PC-3 (cell line): ENCODE measurements at regions not wholly inside any gene's neighbourhood (a gene's known extent, or its start where the extent isn't known, plus 50 kb on each side); places are given as distances from the start of the nearest gene placed in this dataset.

ENCODE experiments used
- EZH2 ChIP-seq: fragments of 300-600 bp; sonication (generic); IDR thresholded peaks from one replicate; pipeline ENCODE4 v1.6.1; 2017; ENCODE audit warnings: antibody characterized with exemption, mild to moderate bottlenecking, low read length; ENCODE audit not compliant: unreplicated experiment
- TF ChIP-seq, protein P1 (sequence below): fragments of 300-600 bp; sonication (generic); conservative IDR thresholded peaks from 2 replicates; pipeline ENCODE4 v1.5.1; 2017; ENCODE audit warnings: antibody characterized with exemption, low read depth, mild to moderate bottlenecking, low read length

DNA sequence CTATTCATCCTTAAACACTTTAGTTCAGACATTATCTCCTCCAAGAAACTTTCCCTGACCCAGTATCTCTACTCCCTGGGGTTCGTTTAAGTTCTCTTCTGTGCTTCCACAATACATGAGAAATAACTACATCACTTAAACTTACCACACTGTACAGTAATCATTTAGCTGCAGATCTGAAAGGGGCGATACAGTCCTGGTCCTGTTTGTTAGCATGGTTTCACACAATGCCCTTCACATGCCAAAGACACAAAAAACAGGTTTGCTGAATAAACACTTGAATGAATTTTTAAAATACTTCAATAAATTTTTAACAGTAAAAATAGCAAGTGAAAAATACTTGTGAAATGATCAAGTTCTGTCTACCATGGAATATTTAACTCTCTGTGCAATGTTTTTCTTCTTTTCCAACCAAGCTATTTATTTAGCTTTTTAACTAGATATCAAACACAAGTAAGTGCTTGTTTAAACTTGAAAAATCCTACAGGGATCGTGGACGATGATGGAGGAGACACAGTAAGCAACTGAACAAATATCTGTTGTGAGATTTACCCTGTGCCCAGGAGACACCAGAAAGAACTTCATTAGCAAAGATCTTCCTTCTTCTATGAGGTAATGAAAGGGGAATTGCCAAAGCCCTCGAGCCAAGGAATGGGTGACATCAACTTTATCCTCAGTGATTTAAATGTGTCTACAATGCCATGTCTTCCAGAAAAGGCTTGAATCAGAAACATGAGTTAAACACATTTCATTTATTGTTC is 255.6 kb upstream of the GRIP1 start:
- TF ChIP-seq, protein P1, sequence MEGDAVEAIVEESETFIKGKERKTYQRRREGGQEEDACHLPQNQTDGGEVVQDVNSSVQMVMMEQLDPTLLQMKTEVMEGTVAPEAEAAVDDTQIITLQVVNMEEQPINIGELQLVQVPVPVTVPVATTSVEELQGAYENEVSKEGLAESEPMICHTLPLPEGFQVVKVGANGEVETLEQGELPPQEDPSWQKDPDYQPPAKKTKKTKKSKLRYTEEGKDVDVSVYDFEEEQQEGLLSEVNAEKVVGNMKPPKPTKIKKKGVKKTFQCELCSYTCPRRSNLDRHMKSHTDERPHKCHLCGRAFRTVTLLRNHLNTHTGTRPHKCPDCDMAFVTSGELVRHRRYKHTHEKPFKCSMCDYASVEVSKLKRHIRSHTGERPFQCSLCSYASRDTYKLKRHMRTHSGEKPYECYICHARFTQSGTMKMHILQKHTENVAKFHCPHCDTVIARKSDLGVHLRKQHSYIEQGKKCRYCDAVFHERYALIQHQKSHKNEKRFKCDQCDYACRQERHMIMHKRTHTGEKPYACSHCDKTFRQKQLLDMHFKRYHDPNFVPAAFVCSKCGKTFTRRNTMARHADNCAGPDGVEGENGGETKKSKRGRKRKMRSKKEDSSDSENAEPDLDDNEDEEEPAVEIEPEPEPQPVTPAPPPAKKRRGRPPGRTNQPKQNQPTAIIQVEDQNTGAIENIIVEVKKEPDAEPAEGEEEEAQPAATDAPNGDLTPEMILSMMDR = no peak
- no peak for TF ChIP-seq EZH2
